Lower leg skin (tissue), 4 donors: ENCODE measurements at regions not wholly inside any gene's neighbourhood (a gene's known extent, or its start where the extent isn't known, plus 50 kb on each side); places are given as distances from the start of the nearest gene placed in this dataset.

ENCODE experiments used
- DNase-seq, 2 donors: peaks; one replicate each; pipeline ENCODE4 v3.0.0-alpha.2; 2019; ENCODE audit warnings: low spot score in 2 of 2
- H3K4me3 ChIP-seq: fragments of 200-600 bp; sonication (generic); 2 replicates; pipeline ENCODE4 v1.5.1; 2017; ENCODE audit warnings: mild to moderate bottlenecking, low read depth; ENCODE audit not compliant: poor library complexity, severe bottlenecking
- CTCF ChIP-seq, 3 donors: fragments of 450-650 bp; IDR thresholded peaks; one replicate each; pipeline ENCODE4 v1.5.1; 2016; ENCODE audit warnings: antibody characterized with exemption in 3 of 3, mild to moderate bottlenecking in 3 of 3, moderate library complexity in 2 of 3
- POLR2A ChIP-seq, 2 donors: fragments of 450-650 bp; IDR thresholded peaks; one replicate each; pipeline ENCODE4 v1.6.1; 2016 to 2017; ENCODE audit warnings: antibody characterized with exemption in 2 of 2, mild to moderate bottlenecking in 1 of 2, moderate library complexity in 1 of 2
- WGBS, 2 donors: methylation state at CpG; one replicate each; pipeline ENCODE4 v1.1.5; 2018; 5-methylcytosine and 5-hydroxymethylcytosine counted together
- intact Hi-C: fragments of 100-400 bp; cut with DNase I; formaldehyde crosslinking; loops from one replicate; pipeline ENCODE4 v1.15.0; 2023; ENCODE audit warnings: low total_unique reads

DNA sequence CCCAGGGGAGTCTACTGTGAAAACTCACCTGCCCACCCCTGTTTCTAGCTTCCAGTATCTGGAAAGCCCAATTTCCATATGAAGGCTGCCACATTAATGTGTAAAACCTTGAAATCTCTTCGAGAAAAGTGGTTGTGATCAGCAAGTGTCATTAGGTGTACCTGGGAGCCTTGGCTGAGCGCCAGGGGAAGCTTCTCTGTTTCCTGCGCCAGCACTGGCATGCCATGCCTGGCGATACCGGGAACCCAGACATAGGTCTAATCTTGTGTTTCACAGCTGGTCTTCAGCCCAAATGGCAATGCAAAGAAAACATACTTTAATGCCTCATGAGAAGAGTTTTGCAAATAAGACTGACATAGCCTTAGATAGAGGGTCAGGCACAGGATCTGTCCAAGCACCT lies 101.6 kb downstream of the TENT4A start:
- intact Hi-C loops, result no loop called here
- WGBS, 2 donors, result 47 to 76% methylated on average over 5 of the region's 5 CpGs
- no peak overlapping the region for H3K4me3 ChIP-seq
- peak in 1 of 2 donors; percentile 45 for DNase-seq
- TF ChIP-seq POLR2A (IDR thresholded peaks at IDR 0.05) (no peak), CTCF (IDR thresholded peaks at IDR 0.05) (no peak)

DNA sequence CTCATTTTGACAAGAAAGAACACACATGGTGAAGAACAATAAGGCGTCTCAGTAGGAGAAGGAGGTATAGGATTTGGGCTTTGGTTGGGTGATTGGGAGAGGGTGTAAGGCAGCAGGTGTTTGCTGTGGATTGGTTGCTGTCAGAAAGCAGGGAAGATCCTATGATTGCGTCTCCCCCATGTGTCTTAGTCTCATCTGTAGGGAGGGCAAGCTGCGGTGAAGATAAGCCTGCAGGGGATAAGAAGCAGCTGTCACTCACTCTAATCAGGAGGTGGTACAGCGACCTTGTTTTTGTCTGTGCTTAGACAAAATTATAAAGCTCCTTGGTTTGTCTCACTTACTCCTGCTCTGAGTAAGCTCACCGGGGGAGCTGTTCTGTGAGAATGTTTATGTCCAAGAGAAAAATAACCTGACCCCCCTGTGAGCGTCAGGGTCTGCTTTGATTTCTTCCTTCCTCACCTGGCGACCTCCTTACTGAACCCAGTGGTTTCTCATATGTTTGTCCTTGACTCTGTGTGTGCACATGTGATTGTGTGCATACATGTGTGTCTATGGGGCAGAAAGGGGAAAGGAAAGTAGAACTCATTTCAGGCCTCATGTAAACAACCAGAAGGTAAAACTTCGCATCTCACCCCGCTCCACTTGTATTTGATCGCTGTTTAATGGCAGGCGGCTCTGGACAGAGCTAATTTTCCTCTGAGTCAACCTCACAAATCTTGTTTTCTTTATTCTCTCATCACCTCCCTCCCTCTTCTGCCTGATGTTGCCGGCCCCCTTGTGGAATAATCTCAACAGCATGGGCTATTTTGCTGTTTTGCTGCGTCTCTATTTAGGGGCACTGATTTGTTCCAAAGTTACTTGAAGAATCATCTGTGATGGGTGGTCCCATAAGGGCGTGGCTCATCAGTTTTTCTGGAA lies 105.6 kb downstream of the TENT4A start:
- H3K4me3 ChIP-seq, result no peak overlapping the region
- no peak for DNase-seq
- intact Hi-C loops, result no loop called here
- WGBS, 2 donors, result 45 to 50% methylated on average over 14 of the region's 14 CpGs
- TF ChIP-seq CTCF (IDR thresholded peaks at IDR 0.05), result no peak
- TF ChIP-seq POLR2A (IDR thresholded peaks at IDR 0.05), result no peak

- 53 to 60% methylated on average over 6 of the region's 6 CpGs for WGBS, 2 donors
- no peak overlapping the region for H3K4me3 ChIP-seq
- TF ChIP-seq CTCF (IDR thresholded peaks at IDR 0.05) (no peak), POLR2A (IDR thresholded peaks at IDR 0.05) (no peak)
- DNase-seq, result peak in 1 of 2 donors; percentile 40
- intact Hi-C loops, result no loop called here
Measured at GRCh38 chr5:6819521-6819920, 106.3 kb downstream of the TENT4A start.

- intact Hi-C loops, result no loop called here
- no peak for DNase-seq
- 33 to 34% methylated on average over 12 of the region's 12 CpGs for WGBS, 2 donors
- no peak overlapping the region for H3K4me3 ChIP-seq
- TF ChIP-seq CTCF (IDR thresholded peaks at IDR 0.05), result no peak
- TF ChIP-seq POLR2A (IDR thresholded peaks at IDR 0.05), result no peak
Measured at GRCh38 chr5:6820851-6821479, 107.7 kb downstream of the TENT4A start.

DNA sequence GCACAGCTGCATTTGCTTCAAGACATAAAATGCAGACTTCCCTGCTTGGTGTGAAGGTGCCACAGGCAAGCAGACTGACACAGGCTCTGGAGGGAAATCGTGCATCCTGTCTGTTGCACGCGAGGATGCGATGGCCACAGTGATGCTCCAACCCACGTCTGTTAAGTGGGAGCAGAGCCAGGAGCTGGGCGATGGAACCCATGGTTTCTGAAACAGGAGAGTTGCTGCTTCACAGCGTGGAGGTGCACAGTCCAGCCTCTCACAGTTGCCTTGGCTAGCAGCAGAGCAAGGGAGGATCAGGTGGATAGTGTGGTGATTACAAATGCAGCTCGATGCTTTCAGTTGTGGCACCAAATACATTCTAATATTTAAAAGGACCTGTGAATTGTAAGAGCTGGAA lies 108.8 kb downstream of the TENT4A start:
- intact Hi-C loops, result no loop called here
- DNase-seq, result peak in 1 of 2 donors; percentile 37
- WGBS, 2 donors, result 89 to 90% methylated on average over 8 of the region's 8 CpGs
- H3K4me3 ChIP-seq, result no peak overlapping the region
- TF ChIP-seq POLR2A (IDR thresholded peaks at IDR 0.05) (no peak), CTCF (IDR thresholded peaks at IDR 0.05) (no peak)
